GM12865 (cell line): ENCODE measurements at regions not wholly inside any gene's neighbourhood (a gene's known extent, or its start where the extent isn't known, plus 50 kb on each side); places are given as distances from the start of the nearest gene placed in this dataset.

Experiments
- DNase-seq: peaks from one replicate; pipeline ENCODE4 v3.0.0; 2010; ENCODE audit warnings: low read depth
- H3K4me3 ChIP-seq: 2 replicates; pipeline ENCODE4 v1.5.1; 2011; ENCODE audit warnings: mild to moderate bottlenecking, low read depth, low read length, control low read depth
- CTCF ChIP-seq: IDR thresholded peaks from 2 replicates; pipeline ENCODE4 v1.5.1; 2011; ENCODE audit warnings: low read length, control low read depth, low read depth, inconsistent platforms; ENCODE audit not compliant: insufficient read depth; ENCODE audit errors: missing control alignments

- no peak overlapping the region for H3K4me3 ChIP-seq
- DNase-seq: no peak
- TF ChIP-seq CTCF: no peak
Measured at GRCh38 chr12:114119316-114119715, 153.2 kb upstream of the RBM19 start.

GRCh38 chr12:114096461-114096860 lies 130.3 kb upstream of the RBM19 start:
- H3K4me3 ChIP-seq: no peak overlapping the region
- TF ChIP-seq CTCF: no peak
- no peak for DNase-seq

GRCh38 chr12:114093520-114093919 lies 127.4 kb upstream of the RBM19 start:
- TF ChIP-seq CTCF: no peak
- no peak for DNase-seq
- no peak overlapping the region for H3K4me3 ChIP-seq

GRCh38 chr12:114092981-114093380 lies 126.9 kb upstream of the RBM19 start:
- TF ChIP-seq CTCF: no peak
- H3K4me3 ChIP-seq: no peak overlapping the region
- no peak for DNase-seq

- TF ChIP-seq CTCF: no peak
- DNase-seq: no peak
- H3K4me3 ChIP-seq: no peak overlapping the region
Measured at GRCh38 chr12:114090211-114090610, 124.1 kb upstream of the RBM19 start.

GRCh38 chr12:114073076-114073475 lies 107.0 kb upstream of the RBM19 start:
- no peak overlapping the region for H3K4me3 ChIP-seq
- TF ChIP-seq CTCF: no peak
- no peak for DNase-seq

- no peak overlapping the region for H3K4me3 ChIP-seq
- no peak for TF ChIP-seq CTCF
- no peak for DNase-seq
Measured at GRCh38 chr12:114069507-114069906, 103.4 kb upstream of the RBM19 start.
